Stimulated activated CD4-positive, alpha-beta T cell treated with anti-CD3 and anti-CD28 coated beads, Interleukin-2, amount 100 ng/mL, for 48 hours (primary cell): ENCODE measurements at regions not wholly inside any gene's neighbourhood (a gene's known extent, or its start where the extent isn't known, plus 50 kb on each side); places are given as distances from the start of the nearest gene placed in this dataset.

Experiments used
- DNase-seq, 2 donors: peaks; one replicate each; pipeline ENCODE4 v3.0.0-alpha.2; 2020

DNA sequence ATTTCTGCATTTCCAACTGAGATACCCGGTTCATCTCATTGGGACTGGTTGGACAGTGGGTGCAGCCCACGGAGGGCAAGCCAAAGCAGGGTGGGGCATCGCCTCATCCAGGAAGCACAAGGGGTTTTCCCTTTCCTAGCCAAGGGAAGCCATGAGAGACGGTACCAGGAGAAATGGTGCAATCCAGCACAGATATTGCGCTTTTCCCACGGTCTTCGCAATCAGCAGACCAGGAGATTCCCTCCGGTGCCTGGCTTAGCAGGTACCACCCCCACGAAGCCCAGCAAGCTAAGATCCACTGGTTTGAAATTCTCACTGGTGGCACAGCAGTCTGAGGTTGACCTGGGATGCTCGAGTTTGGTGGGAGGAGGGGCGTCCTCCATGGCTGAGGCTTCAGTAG lies 527.0 kb downstream of the TLE1 start:
- no peak for DNase-seq

DNA sequence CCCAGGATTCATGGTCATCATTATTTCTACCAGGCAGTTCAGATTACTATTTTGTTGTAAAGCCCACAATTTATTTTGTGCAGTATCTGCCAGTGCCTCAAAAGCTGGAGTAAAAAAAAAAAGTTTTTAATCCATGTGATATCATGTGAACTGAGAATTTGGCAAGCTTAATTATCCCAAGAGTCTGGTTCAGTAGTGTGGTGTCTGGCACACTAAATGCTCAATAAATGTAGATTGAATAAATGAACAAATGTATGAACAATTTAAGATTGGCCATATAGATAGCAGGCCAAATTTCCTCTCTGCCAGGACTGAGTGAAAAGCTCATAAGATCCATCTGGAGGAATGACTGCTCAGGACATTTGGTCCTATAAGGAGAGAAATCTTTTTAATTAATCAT lies 533.0 kb downstream of the TLE1 start:
- no peak for DNase-seq

DNA sequence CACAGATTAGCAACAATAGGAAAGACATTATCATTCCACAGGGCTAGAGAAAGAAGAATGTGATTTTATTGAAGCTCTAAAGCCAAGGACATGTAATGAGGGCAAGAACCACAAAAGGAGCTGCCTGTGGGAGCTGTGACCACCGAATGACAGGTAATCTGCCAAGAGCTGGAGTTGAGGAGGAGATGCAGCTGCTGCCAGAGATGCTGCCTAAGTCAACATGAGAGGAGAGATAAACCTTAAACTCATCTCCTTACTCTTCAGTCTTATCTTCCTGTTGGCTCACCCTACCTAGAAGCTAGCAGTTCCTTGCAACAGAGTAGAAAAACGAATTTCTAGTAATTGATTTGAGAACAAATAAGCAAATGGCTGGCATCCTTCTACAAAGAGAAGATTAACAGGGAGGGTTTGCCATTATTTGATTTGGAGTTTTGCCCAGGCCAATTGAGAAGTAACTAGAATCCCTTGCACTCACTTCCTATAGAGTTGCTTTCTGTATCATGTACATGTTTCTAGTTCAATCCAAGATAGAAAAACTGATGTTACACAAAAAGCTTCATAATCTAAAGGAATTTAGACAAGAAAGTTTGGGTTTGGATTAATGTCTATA lies 539.2 kb downstream of the TLE1 start:
- no peak for DNase-seq

DNA sequence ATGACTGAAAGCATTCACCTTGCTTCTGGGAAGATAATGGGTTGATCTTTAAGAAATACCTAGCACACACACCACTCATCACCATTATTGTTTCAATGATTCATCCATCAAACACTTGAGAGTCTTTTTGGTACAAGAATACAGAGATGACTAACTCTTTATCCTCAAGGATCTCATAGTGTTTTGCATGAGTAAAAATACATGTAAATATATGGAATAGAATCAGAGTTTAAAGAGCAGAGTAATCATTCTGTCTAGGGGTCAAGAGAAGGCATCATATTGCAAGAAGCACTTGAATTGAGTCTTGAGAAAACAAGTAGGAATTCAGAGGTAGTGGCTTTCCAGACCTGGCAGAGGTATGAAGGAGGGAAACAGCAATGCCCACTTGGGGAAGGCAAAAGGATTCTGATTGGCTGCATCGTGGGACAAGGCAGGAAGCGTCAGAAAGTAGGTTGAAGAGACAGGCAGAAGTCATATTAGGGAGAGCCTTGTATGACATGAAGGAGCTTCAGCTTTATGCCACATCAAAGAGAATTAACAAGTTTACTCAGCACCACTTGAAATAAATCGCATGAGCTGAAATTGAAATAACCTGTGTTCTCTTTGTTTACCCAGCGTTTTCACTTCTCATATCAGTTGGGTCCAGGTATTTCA lies 542.5 kb downstream of the TLE1 start:
- no peak for DNase-seq

DNA sequence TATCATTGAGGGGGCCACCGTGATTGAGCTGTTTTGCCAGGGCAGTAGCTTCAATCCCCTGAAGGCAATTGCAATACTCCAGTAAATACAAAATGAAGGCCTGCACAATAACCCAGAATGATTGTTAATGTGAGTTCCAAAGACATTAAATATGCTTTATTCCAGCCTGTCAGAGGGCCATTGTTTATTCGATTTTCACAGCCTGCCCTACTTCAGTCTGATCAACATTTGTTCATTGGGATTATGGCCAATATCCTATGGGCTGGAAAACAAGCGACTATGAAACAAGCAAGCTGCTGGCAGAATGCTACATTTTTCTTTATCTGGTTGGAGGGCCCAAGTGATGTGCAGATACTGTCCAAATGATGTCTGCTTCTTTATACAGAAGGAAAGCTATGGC lies 543.1 kb downstream of the TLE1 start:
- DNase-seq: no peak

DNA sequence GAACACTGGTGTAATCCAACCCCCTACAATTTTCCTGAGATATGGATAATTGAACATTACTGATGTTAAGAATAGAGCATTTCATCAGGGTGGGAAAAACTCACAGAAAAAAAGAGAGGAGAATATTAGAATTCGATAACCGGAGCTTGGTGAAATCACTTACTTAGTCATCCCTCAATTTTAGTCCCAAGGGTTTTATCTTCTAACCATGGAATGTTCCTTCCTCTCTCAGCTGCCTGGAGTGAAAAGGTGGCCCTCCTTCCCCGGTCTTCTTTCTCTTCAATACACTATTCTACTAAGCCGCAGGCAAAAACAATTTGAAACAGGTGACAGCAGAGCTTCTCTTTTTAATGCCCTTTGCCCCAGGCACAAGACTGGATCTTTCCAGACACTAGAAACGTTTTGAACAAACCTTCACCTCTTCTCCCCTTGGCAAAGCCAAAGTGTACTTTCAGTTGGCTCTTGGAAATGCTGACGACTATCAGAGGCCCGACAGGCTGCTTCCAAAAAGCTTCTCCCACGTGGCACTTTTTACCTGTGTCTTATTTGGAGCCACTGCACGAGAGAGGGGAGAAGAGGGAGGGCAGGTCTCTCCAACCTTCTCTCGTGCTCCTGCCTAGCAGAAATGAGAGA lies 543.9 kb downstream of the TLE1 start:
- DNase-seq: no peak

DNA sequence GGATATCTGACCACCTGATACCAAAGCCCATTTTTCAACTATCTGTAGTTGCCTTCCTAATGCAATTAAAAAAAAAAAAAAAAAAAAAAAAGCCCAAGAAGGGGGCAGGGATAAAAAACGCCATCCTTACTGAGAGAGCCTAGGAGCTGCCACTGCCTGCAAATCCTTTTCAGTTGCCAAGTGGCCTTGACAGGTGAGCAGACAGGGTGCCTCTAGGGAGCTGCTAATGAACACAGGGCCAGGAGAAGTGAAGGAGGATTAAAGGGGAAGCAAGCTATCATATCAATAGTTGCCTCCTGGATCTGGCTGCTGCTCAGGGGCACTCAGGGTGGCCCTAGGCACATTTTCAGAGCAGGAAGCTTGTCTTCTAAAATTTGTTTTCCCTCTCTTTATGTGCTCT lies 547.4 kb downstream of the TLE1 start:
- no peak for DNase-seq

DNA sequence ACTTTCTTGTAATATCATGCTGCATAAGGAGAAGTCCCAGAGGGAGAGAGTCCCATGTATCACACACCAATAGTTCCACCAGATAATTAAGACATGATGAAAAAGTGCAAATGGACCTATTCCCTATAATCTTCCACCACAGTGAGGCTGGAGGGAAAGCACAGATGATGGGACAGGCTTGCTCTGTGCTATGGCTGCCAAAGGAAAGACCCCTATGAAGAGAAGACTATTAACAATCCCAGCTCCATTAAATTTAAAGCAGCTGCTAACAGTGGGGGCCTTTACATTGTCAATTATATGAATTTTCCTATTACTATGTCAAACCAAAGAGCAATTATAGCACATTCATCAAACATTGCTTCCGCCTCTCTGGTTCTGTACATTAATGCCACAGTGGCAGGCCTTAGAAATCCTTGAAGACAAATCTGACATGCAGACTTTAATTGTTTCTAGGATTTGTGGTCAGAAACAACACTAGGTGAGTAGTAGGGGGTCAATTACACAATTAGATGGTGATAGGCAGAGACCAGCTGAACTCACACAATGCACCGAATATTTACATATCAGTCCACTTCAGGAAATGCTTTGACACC lies 551.3 kb downstream of the TLE1 start:
- DNase-seq: no peak

DNA sequence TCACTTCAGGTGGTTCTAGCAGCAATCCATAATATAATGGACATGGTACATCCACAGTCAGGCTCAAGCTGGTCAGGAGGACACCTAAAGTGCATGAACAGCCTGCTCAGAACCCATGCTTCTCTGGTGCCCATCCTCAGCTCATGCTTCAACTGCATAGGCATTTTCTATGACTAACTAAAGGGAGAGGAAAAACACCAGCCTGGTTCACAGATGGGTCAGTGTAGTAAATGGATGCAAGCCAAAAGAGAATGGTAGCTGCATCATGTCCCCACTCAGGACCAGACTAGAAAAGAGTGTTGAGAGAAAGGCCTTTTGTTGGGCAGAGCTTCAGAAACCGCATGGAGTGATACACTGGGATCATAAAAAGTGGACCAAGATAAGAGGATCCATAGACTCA lies 556.6 kb downstream of the TLE1 start:
- DNase-seq: no peak

DNA sequence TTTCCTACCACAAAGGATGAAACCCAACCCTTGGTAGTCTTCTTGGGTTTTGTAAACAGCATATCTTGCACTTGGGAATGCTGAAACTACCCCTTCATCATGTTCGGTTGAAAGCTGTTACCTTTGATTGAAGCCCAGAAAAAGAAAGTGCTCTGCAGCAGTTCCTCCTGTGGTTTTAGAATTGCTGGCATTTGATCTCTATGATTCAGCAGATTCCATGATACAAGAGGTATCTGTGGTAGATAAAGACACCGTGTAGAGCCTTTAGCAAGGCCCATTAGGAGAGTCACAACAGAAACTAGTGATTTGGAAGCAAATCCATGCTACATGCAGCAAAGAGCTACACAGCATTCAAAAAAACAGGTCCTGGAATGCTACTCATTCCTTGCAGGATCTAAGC lies 557.0 kb downstream of the TLE1 start:
- no peak for DNase-seq

DNA sequence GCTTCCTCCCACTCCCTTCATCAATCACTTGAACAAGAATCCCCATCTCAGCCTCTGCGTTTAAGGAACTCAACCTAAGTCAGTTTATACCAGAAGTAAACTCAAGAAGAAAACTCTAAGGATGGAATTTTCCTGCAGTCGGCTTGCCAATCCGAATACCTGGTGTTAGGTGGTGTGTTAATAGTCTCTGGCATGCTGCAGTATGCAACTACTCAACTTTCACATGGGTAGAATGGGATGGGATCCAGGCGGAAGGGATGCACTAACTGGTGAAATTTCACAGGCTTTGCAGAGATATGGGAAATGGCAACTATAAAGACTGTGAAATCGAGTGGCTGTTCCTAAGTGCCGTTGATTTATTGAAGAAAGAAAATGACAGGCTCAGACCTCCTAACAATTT lies 560.6 kb downstream of the TLE1 start:
- DNase-seq: no peak

DNA sequence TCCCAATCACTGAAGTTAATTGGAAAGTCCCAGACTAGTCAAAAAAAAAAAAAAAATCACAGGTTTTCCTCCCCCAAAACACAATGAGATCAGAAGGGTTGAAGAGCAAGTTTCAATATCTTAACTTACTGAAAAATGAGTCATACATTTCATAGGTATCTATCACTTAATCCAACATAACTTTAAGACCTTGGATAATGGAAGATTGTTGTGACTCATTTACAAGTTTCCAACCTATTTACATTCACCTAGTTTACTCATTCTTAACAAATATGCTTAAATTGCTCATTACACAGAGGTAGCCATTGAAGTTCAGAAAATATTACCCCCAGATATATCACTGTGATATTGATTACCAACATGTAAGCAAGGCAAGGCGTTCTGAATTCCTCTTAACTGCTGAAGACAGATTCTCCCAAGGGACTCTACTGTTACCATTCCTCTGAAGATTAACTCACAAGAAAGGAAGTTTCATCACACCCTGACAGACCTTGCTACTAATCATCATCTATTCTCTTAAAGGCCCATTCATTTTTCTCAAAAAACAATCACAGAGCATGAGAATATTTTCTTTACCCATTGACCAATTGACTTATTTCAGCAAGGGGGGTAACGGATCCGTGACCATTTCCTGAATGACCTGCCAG lies 563.8 kb downstream of the TLE1 start:
- DNase-seq: no peak

DNA sequence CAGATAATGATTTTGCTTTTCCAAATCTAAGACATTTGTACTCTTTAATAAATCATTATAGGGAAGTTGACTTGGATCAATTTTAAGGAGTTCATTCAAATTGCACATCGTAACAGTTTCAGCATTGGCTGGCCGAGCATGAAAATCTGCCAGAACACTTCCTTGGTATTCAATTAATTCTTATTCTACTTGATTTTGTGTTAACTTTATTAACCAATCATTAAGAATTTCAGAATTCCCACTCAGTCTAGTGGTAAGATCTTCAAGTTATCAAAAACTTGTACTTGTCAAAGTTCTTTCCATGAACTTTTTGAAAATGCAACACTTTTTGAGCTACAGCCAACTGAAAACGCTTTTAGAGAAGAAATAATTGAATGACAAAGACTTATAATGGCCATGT lies 565.8 kb downstream of the TLE1 start:
- no peak for DNase-seq

DNA sequence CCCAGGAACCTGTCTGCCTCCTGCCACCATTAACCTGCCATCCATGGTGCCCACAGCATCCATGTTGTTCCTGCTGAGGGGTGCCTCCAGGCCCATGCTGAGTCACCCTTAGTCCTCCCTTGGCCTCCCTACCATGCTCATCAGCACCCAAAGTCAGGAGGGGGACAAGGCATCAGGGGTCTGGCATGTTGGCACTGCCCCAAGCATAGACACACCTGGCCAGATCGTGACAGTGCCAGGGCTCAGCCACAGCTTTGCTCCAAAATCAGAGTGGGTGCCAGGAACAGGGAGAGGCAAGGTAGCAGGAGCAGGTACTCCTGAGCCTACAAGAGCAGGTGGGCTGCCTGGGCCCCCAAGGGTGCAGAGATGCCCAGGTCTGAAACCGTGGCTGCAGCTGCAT lies 566.6 kb downstream of the TLE1 start:
- no peak for DNase-seq

DNA sequence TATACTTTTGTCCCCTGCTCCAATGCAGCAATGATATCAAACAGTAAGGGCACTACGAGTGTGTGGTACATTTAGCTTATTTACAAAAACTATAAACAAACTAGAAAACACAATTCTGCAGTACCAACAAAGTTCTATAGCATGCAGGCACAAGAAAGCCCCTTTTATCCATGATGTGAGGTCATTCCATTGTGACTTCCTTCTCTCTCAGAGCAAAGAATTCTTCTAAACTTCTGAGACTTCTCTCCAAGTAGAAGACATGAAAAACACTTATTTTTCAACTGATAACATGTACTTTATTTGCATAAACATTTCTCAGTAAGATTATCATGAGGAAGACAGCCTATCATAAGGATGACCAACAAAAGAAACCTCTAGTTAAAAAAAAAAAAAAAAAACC lies 569.8 kb downstream of the TLE1 start:
- DNase-seq: no peak

DNA sequence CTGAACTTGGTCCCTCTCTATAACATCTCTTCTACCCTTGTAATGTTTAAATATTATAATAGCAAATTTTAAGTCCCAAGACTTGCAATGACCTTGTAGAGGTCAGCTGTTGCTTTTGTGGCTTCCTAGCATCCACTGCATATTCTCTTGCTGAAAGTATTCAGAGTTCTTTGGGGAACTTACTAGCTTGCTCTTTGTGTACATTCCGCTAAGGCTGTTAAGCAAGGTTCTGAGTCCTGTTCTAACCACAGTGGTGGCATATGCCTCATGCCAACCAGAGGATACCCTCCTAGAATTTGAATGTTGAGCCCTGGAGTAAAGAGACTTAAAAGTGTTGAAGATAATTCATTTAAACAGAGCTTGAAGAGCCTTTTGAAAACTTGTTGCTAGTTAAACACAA lies 570.9 kb downstream of the TLE1 start:
- no peak for DNase-seq

DNA sequence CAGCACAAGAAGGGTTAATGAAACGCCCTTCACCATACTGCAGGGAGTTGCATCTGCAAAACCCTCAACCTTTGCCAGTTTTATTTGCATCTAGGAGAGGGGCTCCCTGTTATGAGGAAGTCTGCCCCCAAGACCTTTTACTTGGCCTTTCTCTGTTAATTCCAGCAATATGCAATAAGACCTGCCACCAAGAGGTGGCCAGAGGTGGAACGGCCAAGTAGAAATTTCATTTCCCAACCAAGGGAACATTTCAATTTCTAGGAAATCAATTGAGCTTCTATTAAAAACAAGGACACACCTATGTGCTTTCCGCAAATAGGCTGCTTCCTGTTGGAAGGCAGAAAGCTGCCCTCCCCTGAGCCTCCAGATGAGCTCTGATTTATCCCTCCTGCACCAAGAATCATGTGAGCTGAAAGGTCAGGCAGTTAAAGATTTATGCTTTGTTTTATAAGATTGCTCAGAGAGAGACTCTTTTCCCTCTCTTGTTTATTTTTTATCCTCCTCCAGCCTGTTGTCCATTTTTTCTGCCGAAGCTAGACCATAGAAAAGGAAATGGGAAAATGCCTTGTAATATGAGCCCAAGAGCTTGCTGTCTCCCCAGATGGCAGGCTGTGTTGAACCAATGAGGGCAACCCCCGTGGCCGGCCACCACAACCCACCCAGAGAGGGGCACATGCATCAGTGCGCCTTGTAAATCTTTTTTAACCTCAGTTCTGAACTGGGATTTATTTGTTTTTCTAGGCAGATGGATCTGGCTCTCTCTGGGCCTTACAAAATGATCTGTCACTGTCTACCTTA lies 572.8 kb downstream of the TLE1 start:
- no peak for DNase-seq

DNA sequence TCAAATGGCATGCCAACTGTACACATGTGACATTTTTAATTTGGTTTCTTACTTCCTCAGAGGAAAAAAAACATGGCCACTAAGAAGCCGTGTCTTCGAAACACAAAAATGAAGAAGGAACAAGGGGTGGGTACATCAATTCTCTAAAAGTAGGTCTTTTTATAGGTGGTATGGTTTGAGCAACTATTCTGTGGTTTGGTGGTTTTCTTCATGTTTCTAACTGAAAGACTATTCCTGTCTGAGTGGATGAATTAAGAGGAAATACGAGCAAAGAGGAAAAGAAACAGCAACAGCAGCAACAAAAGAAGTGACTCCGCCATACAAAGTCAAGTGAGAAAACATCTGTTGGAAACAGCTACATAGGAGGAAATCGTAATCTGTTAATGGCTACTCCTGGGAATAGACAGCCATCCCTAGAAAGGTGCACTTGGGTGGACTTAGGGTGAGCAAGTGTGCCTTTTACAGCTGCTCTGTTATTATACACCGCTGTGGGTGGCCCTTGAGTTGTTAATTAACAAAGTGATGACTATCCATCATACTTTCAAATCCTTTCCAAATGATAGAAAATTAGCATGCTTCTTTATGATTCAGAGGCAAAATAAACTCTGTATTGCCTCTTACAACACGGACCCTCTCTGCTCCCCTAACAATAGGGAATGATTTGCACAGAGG lies 575.8 kb downstream of the TLE1 start:
- no peak for DNase-seq

DNA sequence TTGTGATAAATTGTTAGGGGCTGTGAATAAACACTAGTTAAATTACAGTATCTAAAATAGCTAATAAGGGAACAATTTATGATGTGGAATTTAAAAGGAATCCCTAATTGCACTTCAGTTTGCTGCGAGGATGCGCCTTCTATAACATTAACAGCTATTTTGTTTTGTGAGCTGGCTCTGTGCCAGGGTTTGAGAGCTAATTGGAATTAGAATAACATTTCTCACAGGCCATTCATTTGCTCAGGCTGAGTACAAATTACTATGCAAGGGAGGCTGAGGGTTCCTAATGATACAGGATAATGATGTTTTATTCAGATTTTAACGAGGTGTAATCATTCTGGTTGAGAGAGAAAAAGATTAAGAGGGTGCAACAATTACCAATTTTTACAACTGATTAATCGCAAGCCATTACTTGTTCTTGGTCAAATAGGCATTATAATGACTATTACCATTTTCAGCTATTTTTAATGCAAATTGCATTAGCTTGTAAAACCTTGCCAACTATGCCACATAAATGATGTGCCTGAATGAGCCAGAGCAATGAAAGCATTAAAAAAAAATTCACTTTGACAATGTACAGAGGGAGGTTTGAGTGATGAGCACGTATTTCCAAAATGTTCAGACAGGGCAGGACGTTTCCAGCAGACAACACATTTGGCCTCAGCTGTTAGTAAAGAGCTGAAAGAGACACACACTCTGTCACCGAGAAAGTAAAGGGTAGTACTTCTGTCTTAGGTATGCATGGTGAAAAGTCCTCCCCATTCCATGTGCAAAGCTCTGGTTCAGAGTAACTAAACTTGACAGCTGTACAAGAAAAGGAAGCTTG lies 576.5 kb downstream of the TLE1 start:
- no peak for DNase-seq

DNA sequence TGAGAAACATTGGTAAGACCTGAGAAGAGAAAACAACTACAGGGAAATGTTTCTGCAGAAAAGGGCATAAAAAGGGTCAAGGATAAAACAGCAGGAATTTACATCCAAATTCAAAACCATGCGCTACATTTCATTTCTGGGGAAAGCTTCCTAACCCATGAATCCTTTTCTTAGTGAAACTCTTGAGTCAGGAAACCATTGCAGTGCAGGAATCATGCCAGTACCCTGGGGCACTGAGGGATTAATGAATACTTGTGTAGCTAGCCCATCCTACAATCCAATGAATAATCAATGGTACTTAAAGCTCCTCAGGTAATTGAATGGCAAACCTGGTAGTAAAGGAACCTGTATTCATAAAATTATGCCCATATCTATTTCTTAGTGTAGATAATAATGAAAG lies 580.5 kb downstream of the TLE1 start:
- DNase-seq: no peak

DNA sequence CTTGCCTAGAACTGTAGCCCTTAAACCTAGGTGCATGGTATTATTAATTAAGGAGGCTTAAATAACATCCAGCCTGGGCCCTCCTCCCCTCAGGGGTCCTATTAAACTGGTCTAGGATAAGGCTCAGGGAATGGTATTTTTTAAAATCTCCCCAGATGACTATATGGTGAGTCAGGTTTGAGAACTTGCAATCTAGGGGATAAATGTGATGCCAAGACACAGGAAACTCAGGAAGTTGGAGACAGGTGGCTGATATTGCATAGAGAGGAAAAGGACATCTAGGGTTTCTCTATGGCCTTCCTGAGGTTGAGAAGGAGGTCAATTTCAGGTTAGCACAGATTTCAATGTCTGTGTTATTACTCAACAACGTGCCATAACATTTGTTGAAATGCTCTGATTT lies 581.0 kb downstream of the TLE1 start:
- DNase-seq: no peak
